IMR-90 (cell line): ENCODE measurements at regions not wholly inside any gene's neighbourhood (a gene's known extent, or its start where the extent isn't known, plus 50 kb on each side); places are given as distances from the start of the nearest gene placed in this dataset.

Source experiments
- ATAC-seq: fragments of 200-7000 bp; cut with Tn5 transposase; 2 replicates; pipeline ENCODE4 v1.9.1; 2020; ENCODE audit warnings: low read depth, mild to moderate bottlenecking, moderate library complexity
- BruUV-seq: library from RNA; stranded (reverse); fragments of 400-500 nt; replicated peaks from 2 replicates; lab custom pipeline; 2021; lab: Mats Ljungman, UMichigan
- CTCF ChIA-PET: fragments of 300-600 bp; formaldehyde crosslinking; extraction: SDS; loops from one replicate; lab custom pipeline; 2021; ENCODE audit warnings: antibody characterized with exemption; lab: Yijun Ruan, JAX
- POLR2A ChIA-PET: fragments of 300-600 bp; sonication (Branson Sonifier 250); formaldehyde crosslinking; loops from one replicate; lab custom pipeline; 2022; ENCODE audit warnings: antibody characterized with exemption; ENCODE audit not compliant: unreplicated experiment; lab: Charles Lee
- DNase-seq: peaks from one replicate; pipeline ENCODE4 v3.0.0; 2013
- H2AFZ ChIP-seq: replicated peaks from 2 replicates; pipeline ENCODE3; 2013; ENCODE audit warnings: low read length, mild to moderate bottlenecking; ENCODE audit not compliant: poor library complexity
- H2AK5ac ChIP-seq: 2 replicates; pipeline ENCODE4 v1.6.1; 2013; ENCODE audit warnings: low read depth, low read length, inconsistent platforms
- H2AK9ac ChIP-seq: replicated peaks from 2 replicates; pipeline ENCODE3; 2013; ENCODE audit warnings: mild to moderate bottlenecking, low read depth, low read length, moderate library complexity; ENCODE audit not compliant: poor library complexity
- H2BK120ac ChIP-seq: 2 replicates; pipeline ENCODE4 v1.6.1; 2013; ENCODE audit warnings: low read depth, low read length, inconsistent platforms
- H2BK15ac ChIP-seq: 3 replicates; pipeline ENCODE4 v1.6.1; 2013; ENCODE audit warnings: low read depth, low read length, inconsistent platforms
- H2BK20ac ChIP-seq: 2 replicates; pipeline ENCODE4 v1.6.1; 2013; ENCODE audit warnings: low read depth, mild to moderate bottlenecking, inconsistent platforms, low read length, moderate library complexity
- H2BK5ac ChIP-seq: 2 replicates; pipeline ENCODE4 v1.6.1; 2013; ENCODE audit warnings: mild to moderate bottlenecking, low read depth, low read length, inconsistent platforms; ENCODE audit not compliant: poor library complexity, severe bottlenecking
- H3K14ac ChIP-seq: replicated peaks from 2 replicates; pipeline ENCODE4 v1.6.1; 2013; ENCODE audit warnings: low read depth, low read length, inconsistent platforms
- H3K18ac ChIP-seq: 2 replicates; pipeline ENCODE4 v1.6.1; 2013; ENCODE audit warnings: low read depth, low read length, control low read depth
- H3K23ac ChIP-seq: 2 replicates; pipeline ENCODE4 v1.6.1; 2013; ENCODE audit warnings: low read depth, low read length, inconsistent platforms
- H3K27ac ChIP-seq: 2 replicates; pipeline ENCODE4 v1.5.1; 2013; ENCODE audit warnings: mild to moderate bottlenecking, control low read depth, low read length; ENCODE audit not compliant: insufficient read depth
- H3K27me3 ChIP-seq: 2 replicates; pipeline ENCODE4 v1.6.1; 2013; ENCODE audit warnings: low read length; ENCODE audit not compliant: control insufficient read depth, insufficient read depth
- H3K36me3 ChIP-seq: 2 replicates; pipeline ENCODE4 v1.6.1; 2013; ENCODE audit warnings: low read length, mixed read lengths; ENCODE audit not compliant: control insufficient read depth, insufficient read depth
- H3K4ac ChIP-seq: 2 replicates; pipeline ENCODE4 v1.6.1; 2013; ENCODE audit warnings: low read depth, low read length, inconsistent platforms
- H3K4me1 ChIP-seq: 2 replicates; pipeline ENCODE4 v1.6.1; 2013; ENCODE audit warnings: low read length, mixed read lengths; ENCODE audit not compliant: control insufficient read depth, insufficient read depth
- H3K4me2 ChIP-seq: 2 replicates; pipeline ENCODE4 v1.6.1; 2013; ENCODE audit warnings: low read depth, mild to moderate bottlenecking, control low read depth, low read length, moderate library complexity
- H3K4me3 ChIP-seq: 2 replicates; pipeline ENCODE4 v1.5.1; 2013; ENCODE audit warnings: low read depth, mild to moderate bottlenecking, control low read depth, low read length, moderate library complexity; ENCODE audit not compliant: insufficient read depth
- H3K56ac ChIP-seq: 2 replicates; pipeline ENCODE4 v1.6.1; 2013; ENCODE audit warnings: low read length, inconsistent platforms; ENCODE audit not compliant: insufficient read depth; ENCODE audit errors: extremely low read depth
- H3K79me1 ChIP-seq, 2 experiments: 2 replicates each; pipeline ENCODE4 v1.6.1; 2013; ENCODE audit warnings: low read length in 2 of 2, inconsistent platforms in 1 of 2, low read depth in 1 of 2
- H3K9ac ChIP-seq: 2 replicates; pipeline ENCODE4 v1.6.1; 2013; ENCODE audit warnings: low read depth, low read length, control low read depth
- H3K9me1 ChIP-seq: 2 replicates; pipeline ENCODE4 v1.6.1; 2013; ENCODE audit warnings: low read length, inconsistent platforms; ENCODE audit not compliant: insufficient read depth
- H3K9me3 ChIP-seq: 2 replicates; pipeline ENCODE4 v1.6.1; 2013; ENCODE audit warnings: low read length; ENCODE audit not compliant: control insufficient read depth, insufficient read depth
- H4K20me1 ChIP-seq: 2 replicates; pipeline ENCODE4 v1.6.1; 2013; ENCODE audit warnings: low read length, inconsistent platforms; ENCODE audit not compliant: insufficient read depth
- H4K5ac ChIP-seq: 2 replicates; pipeline ENCODE4 v1.6.1; 2013; ENCODE audit warnings: mild to moderate bottlenecking, low read depth, low read length, control low read depth
- H4K8ac ChIP-seq, 2 experiments: 2 replicates each; pipeline ENCODE4 v1.6.1; 2013; ENCODE audit warnings: low read depth in 2 of 2, low read length in 2 of 2, control low read depth in 1 of 2, inconsistent platforms in 1 of 2
- H4K91ac ChIP-seq: 2 replicates; pipeline ENCODE4 v1.6.1; 2013; ENCODE audit warnings: low read depth, low read length, inconsistent platforms; ENCODE audit not compliant: insufficient read depth
- BHLHE40 ChIP-seq: fragments of 150-350 bp; IDR thresholded peaks from 2 replicates; pipeline ENCODE4 v1.6.1; 2016; ENCODE audit warnings: mild to moderate bottlenecking, low read depth, low read length
- CEBPB ChIP-seq: IDR thresholded peaks from 2 replicates; pipeline ENCODE4 v1.6.1; 2012; ENCODE audit warnings: low read depth, low read length, improper control_type of control experiment
- CHD1 ChIP-seq: IDR thresholded peaks from 2 replicates; pipeline ENCODE4 v1.6.1; 2012; ENCODE audit warnings: low read depth, low read length, improper control_type of control experiment
- FOS ChIP-seq: fragments of 150-350 bp; IDR thresholded peaks from 2 replicates; pipeline ENCODE4 v1.6.1; 2016; ENCODE audit warnings: low read depth, low read length
- MAFK ChIP-seq: IDR thresholded peaks from 2 replicates; pipeline ENCODE4 v1.6.1; 2012; ENCODE audit warnings: low read depth, low read length, improper control_type of control experiment
- MAZ ChIP-seq: IDR thresholded peaks from 2 replicates; pipeline ENCODE4 v1.6.1; 2012; ENCODE audit warnings: low read depth, mild to moderate bottlenecking, low read length, improper control_type of control experiment, moderate library complexity, borderline replicate concordance
- MXI1 ChIP-seq: IDR thresholded peaks from 2 replicates; pipeline ENCODE4 v1.6.1; 2012; ENCODE audit warnings: low read depth, mild to moderate bottlenecking, low read length, moderate library complexity, borderline replicate concordance
- NFE2L2 ChIP-seq: fragments of 150-350 bp; IDR thresholded peaks from 2 replicates; pipeline ENCODE4 v1.6.1; 2016; ENCODE audit warnings: low read depth, mild to moderate bottlenecking, low read length
- POLR2A ChIP-seq: IDR thresholded peaks from 2 replicates; pipeline ENCODE4 v1.6.1; 2012; ENCODE audit warnings: mild to moderate bottlenecking, low read depth, low read length
- RAD21 ChIP-seq: IDR thresholded peaks from 2 replicates; pipeline ENCODE4 v1.6.1; 2012; ENCODE audit warnings: low read length, improper control_type of control experiment
- RCOR1 ChIP-seq: IDR thresholded peaks from 2 replicates; pipeline ENCODE4 v1.6.1; 2012; ENCODE audit warnings: mild to moderate bottlenecking, low read length, improper control_type of control experiment; ENCODE audit not compliant: insufficient replicate concordance
- RFX5 ChIP-seq: IDR thresholded peaks from 2 replicates; pipeline ENCODE4 v1.8.0; 2012; ENCODE audit warnings: low read depth, mild to moderate bottlenecking, low read length, moderate library complexity
- SMC3 ChIP-seq: fragments of 150-350 bp; IDR thresholded peaks from 2 replicates; pipeline ENCODE4 v1.6.1; 2016; ENCODE audit warnings: low read depth, mild to moderate bottlenecking, antibody characterized with exemption, low read length, moderate library complexity
- WGBS, 2 experiments: methylation state at CpG; one replicate each; pipeline versions ENCODE4 v1.1.5 to v1.1.7; 2013; ENCODE audit warnings: missing lambda C conversion rate in 2 of 2; ENCODE audit not compliant: insufficient read length in 1 of 2; ENCODE audit errors: extremely low coverage in 2 of 2; 5-methylcytosine and 5-hydroxymethylcytosine counted together
- dilution Hi-C: fragments of 300-500 bp; cut with HindIII; formaldehyde crosslinking; loops from one replicate; pipeline ENCODE4 v1.14.3; 2018; ENCODE audit warnings: low sequenced_read_pairs; ENCODE audit not compliant: unreplicated experiment
- in situ Hi-C: fragments of 300-500 bp; cut with MboI; formaldehyde crosslinking; loops from 3 replicates; pipeline ENCODE4 v1.14.3; 2019; ENCODE audit warnings: low sequenced_read_pairs, inconsistent platforms, mixed read lengths
- intact Hi-C: fragments of 100-400 bp; cut with micrococcal nuclease; formaldehyde crosslinking; loops from 2 replicates; pipeline ENCODE4 v1.10.0; 2022
- TF ChIP-seq, protein P1 (sequence below): fragments of 150-350 bp; IDR thresholded peaks from 2 replicates; pipeline ENCODE4 v1.6.1; 2017; ENCODE audit warnings: mild to moderate bottlenecking, antibody characterized with exemption, low read length, low read depth
- TF ChIP-seq, protein P2 (sequence below): conservative IDR thresholded peaks from 2 replicates; pipeline ENCODE4 v1.5.1; 2012; ENCODE audit warnings: mild to moderate bottlenecking, low read depth, low read length, improper control_type of control experiment
- TF ChIP-seq, protein P3 (sequence below): fragments of 150-350 bp; IDR thresholded peaks from 2 replicates; pipeline ENCODE4 v1.6.1; 2016; ENCODE audit warnings: low read depth, mild to moderate bottlenecking, low read length, moderate library complexity, borderline replicate concordance

DNA sequence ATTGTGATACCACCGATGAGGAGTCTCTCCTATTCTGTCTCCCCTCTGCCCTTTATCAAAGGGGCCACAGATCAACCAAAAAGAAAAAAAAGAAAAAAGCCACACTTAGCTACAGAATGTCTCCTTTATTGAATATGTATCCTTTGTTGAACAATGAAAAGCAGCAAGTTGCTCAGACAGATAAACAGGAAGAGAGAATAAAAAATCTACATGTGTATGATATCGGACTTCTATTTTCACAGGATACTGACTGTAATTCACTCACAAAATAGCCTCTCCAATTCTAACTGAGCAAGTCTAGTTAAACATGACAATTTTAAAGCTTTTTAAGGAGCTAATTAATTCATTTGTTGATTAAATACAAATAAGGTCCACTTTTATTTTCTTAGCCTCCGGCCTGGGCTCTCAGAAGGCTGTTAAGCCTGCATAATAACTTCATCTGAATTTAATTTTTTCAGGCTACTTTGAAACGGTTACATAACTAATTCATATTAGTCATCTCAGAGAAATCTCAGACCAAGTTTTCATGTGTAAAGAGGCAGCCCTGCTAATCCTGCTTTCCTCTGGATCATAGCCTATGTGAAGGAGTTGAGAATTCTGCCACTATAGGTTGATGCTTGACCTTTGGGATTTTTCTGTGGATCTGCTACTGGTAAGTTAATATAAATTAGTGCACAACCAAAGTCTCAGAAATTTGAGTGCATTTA, 304.1 kb upstream of the NR5A2 start:
- no peak for TF ChIP-seq FOS
- no peak for TF ChIP-seq CEBPB
- TF ChIP-seq RCOR1, result no peak
- no peak for TF ChIP-seq POLR2A
- no peak for TF ChIP-seq MAZ
- no peak for TF ChIP-seq RFX5
- TF ChIP-seq NFE2L2, result no peak
- TF ChIP-seq, protein P1, sequence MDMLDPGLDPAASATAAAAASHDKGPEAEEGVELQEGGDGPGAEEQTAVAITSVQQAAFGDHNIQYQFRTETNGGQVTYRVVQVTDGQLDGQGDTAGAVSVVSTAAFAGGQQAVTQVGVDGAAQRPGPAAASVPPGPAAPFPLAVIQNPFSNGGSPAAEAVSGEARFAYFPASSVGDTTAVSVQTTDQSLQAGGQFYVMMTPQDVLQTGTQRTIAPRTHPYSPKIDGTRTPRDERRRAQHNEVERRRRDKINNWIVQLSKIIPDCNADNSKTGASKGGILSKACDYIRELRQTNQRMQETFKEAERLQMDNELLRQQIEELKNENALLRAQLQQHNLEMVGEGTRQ, result no peak
- TF ChIP-seq, protein P2, sequence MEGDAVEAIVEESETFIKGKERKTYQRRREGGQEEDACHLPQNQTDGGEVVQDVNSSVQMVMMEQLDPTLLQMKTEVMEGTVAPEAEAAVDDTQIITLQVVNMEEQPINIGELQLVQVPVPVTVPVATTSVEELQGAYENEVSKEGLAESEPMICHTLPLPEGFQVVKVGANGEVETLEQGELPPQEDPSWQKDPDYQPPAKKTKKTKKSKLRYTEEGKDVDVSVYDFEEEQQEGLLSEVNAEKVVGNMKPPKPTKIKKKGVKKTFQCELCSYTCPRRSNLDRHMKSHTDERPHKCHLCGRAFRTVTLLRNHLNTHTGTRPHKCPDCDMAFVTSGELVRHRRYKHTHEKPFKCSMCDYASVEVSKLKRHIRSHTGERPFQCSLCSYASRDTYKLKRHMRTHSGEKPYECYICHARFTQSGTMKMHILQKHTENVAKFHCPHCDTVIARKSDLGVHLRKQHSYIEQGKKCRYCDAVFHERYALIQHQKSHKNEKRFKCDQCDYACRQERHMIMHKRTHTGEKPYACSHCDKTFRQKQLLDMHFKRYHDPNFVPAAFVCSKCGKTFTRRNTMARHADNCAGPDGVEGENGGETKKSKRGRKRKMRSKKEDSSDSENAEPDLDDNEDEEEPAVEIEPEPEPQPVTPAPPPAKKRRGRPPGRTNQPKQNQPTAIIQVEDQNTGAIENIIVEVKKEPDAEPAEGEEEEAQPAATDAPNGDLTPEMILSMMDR, result no peak
- TF ChIP-seq, protein P3, sequence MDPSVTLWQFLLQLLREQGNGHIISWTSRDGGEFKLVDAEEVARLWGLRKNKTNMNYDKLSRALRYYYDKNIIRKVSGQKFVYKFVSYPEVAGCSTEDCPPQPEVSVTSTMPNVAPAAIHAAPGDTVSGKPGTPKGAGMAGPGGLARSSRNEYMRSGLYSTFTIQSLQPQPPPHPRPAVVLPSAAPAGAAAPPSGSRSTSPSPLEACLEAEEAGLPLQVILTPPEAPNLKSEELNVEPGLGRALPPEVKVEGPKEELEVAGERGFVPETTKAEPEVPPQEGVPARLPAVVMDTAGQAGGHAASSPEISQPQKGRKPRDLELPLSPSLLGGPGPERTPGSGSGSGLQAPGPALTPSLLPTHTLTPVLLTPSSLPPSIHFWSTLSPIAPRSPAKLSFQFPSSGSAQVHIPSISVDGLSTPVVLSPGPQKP, result no peak
- no peak for TF ChIP-seq MAFK
- no peak for TF ChIP-seq BHLHE40
- TF ChIP-seq SMC3, result no peak
- TF ChIP-seq RAD21, result no peak
- no peak for TF ChIP-seq CHD1
- TF ChIP-seq MXI1, result no peak
- POLR2A ChIA-PET, result no interaction called here
- ATAC-seq, result 0 out of 2 replicates have a peak, but pooled peaks have one; percentile 27
- no peak overlapping the region for H3K4me2 ChIP-seq
- no peak overlapping the region for H2AFZ ChIP-seq
- no peaks in the 10 kb centered on the region for H4K20me1 ChIP-seq
- CTCF ChIA-PET, result no interaction called here
- H2BK5ac ChIP-seq, result no peak overlapping the region
- dilution Hi-C loops, result no loop called here
- H3K9me3 ChIP-seq, result no peaks in the 10 kb centered on the region
- no peak overlapping the region for H2BK15ac ChIP-seq
- H3K79me1 ChIP-seq, result no peaks in the 10 kb centered on the region
- H3K27ac ChIP-seq, result no peak overlapping the region
- WGBS, 2 experiments, result no CpG with 5 or more reads among the region's 4 CpGs
- no peak overlapping the region for H3K9ac ChIP-seq
- BruUV-seq, result no TSS peak
- intact Hi-C loops, result no loop called here
- peaks cover 4% of the 10 kb centered on the region for H3K27me3 ChIP-seq
- H3K4ac ChIP-seq, result no peak overlapping the region
- no peaks in the 10 kb centered on the region for H3K4me1 ChIP-seq
- no peak overlapping the region for H4K5ac ChIP-seq
- no peak overlapping the region for H2AK9ac ChIP-seq
- DNase-seq, result peak; percentile 18
- H3K56ac ChIP-seq, result no peak overlapping the region
- H2AK5ac ChIP-seq, result no peak overlapping the region
- H2BK120ac ChIP-seq, result no peak overlapping the region
- H3K9me1 ChIP-seq, result no peaks in the 10 kb centered on the region
- no peaks in the 10 kb centered on the region for H3K36me3 ChIP-seq
- H3K14ac ChIP-seq, result no peak overlapping the region
- no peak overlapping the region for H4K91ac ChIP-seq
- H4K8ac ChIP-seq, result no peak overlapping the region
- no peak overlapping the region for H2BK20ac ChIP-seq
- no peak overlapping the region for H3K18ac ChIP-seq
- no peak overlapping the region for H3K23ac ChIP-seq
- in situ Hi-C loops, result no loop called here
- no peak overlapping the region for H3K4me3 ChIP-seq
